GM18502 (cell line): ENCODE measurements at regions not wholly inside any gene's neighbourhood (a gene's known extent, or its start where the extent isn't known, plus 50 kb on each side); places are given as distances from the start of the nearest gene placed in this dataset.
"Not testable (repeated sequence)": the region's sequence is repeated elsewhere in the genome, so short reads cannot be mapped to it uniquely, and the experiment has no call there.

Experiments
- ATAC-seq: cut with Tn5 transposase; IDR thresholded peaks from one replicate; pipeline ENCODE4 v1.9.1; 2021; ENCODE audit warnings: mild to moderate bottlenecking; ENCODE audit not compliant: unreplicated experiment, poor library complexity

DNA sequence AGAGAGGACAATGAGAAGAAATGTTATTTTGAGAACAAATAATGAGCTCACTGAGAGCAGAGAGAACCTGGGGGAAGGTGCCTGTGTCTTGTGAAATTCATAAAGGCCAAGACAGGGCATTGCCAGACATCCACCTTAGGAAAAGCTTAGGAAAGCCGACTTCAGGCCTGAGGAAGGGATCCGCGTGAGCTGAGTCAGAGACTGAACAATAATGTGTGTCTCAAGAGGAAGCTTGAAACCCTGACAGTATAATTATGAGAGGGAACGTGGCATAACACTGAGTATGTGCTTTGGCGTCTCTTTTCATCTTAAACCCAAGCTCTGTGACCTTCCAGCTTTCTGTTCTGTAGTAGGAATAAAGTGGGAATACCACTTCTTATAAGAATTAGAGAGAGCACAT lies 307.2 kb downstream of the ACTR3B start:
- no peak for ATAC-seq

DNA sequence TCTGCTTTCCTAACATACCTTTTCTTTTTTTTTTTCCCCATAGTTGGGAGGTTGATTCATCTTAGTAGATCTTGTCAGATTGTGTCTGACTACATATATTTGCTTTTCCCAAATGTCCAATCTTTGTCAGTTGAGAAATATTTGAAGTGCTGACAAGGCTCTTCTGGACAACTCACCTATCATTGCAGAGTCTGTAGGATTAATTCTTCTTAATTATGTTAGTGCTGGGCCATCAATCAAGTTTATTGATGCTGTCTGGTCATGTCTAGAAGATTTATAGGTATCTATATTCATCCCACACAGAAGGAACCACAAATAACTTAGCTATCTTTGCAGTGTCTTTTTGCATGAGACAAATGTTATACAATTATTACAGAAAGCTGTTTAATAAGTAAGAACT lies 310.6 kb downstream of the ACTR3B start:
- ATAC-seq = no peak

DNA sequence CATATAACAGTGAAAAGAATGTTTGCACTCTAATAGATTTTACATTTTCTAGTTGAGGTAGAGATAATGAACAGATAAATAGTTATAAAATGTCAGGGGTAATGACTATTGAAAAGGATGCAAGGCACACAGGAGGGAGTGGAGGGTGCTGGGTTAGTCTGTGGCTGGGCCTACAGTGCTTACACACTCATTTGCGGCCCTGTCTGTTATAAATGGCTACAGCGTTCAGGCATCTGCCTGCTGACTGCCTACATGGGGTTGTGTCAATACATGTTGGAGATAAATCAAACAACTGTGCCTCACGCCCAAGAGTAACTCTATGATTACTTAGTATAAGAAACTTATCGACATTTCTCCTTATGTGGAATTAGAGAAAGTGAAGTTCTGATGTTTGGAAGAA lies 313.3 kb downstream of the ACTR3B start:
- no peak for ATAC-seq

DNA sequence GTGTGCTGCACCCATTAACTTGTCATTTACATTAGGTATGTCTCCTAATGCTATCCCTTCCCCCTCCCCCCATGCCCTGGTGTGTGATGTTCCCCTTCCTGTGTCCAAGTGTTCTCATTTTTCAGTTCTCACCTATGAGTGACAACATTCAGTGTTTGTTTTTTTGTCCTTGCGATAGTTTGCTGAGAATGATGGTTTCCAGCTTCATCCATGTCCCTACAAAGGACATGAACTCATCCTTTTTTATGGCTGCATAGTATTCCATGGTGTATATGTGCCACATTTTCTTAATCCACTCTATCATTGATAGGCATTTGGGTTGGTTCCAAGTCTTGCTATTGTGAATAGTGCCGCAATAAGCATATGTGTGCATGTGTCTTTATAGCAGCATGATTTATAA lies 316.7 kb downstream of the ACTR3B start:
- not testable (repeated sequence) for ATAC-seq

DNA sequence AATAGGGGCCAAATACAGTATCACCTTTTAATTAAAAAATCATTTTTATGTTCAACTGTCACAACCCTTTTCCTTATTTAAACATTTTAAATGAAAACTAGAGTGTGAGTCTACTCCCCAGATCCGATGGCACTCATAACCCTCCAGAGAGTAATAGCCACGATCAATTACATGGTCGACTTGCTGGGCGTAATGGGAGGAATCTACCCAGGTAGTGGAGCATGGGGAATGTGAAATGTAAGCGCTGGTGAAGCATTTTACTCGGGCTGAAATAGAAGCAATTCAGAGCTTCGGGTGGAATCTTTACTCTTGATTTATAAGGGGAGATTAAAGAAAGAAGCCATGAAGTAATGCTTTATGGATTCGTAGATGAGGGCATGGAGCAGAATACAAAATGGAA lies 321.9 kb downstream of the ACTR3B start:
- no peak for ATAC-seq

DNA sequence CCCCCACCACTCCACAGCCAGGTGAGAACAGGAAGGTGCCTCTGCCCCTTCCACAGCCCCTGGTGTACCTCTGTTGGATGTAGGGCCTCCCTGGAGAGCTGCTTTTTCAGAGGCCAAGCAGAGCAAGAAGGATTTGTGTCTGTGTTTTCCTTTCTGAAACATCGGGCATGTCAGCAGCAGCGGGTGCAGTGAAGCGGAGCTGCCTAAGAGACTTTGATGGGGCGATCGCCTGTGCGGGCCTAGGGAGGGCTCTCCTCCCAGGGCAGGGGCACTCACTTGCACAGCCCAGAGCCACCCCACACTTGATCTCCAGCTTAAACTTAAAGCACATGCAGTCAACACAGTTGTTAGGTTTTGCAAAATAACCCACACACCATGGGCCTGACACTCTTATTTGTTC lies 324.7 kb downstream of the ACTR3B start:
- no peak for ATAC-seq

DNA sequence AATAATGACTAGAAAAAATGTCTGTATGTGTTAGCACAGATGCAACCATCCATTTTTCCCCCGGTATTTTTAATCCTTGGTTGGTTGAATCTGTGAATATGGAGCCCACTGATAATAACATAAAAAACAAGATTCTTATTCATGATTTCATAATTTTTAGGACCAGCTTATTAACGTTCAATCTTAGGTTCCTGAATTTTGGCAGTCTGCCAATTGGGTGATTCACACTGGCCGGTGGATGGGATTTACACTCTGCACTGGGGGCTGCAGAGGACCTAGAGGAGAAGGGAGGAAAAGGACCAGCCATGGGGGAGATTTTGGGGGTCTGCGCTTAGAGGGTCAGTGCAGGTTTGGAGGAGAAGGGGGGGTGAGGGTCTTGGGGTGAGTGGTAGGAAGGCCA lies 327.9 kb downstream of the ACTR3B start:
- ATAC-seq = no peak

DNA sequence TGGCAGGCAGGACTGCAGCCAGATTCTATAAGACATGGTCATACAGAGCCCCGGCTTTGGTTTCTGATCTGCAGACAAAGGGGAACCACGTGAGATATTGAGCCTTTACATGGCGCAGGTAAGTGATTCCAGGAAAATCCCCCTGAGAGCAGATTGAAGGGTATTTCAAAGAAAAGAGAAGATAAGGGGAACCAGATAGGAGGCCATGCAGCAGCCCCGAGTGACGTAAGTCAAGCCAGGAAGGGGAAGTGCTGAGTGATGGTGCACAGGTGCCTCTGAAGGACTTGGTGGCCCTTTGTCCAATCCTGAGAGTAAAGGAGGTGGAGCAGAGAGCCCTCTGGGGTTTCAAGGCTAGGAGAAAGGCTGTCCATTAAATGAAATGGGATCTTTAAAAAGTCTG lies 329.0 kb downstream of the ACTR3B start:
- ATAC-seq = no peak

DNA sequence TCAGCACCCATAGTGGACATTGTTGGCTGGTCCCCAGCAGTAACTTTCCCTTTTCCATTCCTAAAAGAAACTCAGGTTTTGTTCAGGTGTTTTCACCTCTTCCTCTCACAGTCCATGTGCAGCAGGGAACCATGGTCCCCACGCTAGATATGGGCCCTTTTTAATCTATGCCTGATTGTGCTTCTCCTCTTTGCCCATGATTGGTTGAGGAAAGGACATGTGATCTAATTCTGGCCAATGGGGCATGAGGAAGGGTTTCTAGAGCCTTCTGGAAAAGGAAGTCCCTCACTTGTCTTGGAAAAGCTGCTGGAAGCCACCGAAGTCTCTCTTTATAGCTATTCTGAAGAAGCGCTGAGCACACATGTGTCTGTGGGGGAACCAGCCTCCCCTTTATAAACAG lies 330.7 kb downstream of the ACTR3B start:
- no peak for ATAC-seq

DNA sequence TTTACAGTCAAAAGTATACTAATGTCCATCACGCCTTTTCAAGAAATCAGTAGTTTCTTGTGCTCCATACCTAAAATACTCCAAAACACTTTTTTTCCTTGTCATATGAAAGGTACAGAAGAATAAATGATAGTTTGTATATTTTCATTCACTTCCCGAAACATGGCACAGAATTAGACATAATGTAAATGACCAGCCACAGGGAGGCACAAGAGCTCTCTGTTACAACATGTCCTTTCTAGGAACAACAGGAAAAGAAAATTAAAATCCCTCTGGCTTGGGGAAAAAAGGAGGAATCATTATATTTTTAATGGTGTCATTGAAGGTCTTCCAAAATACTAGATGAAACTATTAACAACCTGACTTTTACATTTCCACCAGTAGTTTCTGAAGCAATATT lies 331.2 kb downstream of the ACTR3B start:
- ATAC-seq = no peak

DNA sequence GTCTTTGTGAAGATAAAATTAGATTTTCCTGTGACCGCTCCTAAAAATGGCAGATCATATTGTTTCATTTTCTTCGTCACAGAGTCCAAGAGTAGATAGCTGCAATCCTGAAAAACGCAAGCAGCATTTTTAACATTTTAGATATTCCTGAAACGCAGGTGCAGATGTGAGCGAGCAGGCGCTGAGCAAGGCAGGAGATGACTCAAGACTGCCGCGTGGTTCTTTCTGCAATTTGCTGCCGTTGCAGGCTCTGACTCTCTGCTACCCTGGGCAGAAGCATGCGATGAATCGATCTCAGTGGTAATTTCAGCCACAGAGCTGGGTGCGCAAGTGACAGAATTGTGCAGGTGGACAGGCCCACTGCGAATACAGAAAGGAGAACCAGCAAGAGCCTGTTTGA lies 331.9 kb downstream of the ACTR3B start:
- no peak for ATAC-seq

DNA sequence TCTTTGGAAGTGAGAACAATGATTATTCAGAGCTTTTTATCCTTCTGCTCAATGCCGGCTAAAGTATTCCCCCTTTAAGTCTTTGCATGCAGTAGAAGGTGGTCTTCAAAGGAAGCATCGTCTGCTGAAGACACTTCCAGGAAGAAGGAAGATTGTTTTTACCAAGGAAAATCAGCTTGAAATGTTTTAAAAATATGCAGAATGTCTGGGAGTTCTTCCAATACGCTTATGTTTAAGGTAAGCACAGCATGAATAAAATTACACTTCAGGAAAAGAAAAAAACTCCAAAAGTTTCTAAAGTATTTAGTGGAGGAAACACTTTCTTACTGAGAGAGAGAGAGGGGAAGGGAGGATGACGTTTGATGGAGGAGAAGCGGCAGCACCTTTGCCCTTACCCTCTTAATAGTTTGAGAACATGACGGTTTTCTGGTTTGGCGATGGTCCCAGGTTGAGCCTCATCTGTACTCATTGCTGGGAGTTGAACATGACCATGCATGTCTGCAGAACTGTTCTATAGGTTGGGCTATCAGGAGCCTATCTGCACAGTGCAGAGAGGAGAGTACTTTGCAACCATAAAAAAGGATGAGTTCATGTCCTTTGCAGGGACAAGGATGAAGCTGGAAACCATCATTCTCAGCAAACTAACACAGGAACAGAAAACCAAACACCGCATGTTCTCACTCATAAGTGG lies 338.1 kb downstream of the ACTR3B start:
- ATAC-seq = no peak

DNA sequence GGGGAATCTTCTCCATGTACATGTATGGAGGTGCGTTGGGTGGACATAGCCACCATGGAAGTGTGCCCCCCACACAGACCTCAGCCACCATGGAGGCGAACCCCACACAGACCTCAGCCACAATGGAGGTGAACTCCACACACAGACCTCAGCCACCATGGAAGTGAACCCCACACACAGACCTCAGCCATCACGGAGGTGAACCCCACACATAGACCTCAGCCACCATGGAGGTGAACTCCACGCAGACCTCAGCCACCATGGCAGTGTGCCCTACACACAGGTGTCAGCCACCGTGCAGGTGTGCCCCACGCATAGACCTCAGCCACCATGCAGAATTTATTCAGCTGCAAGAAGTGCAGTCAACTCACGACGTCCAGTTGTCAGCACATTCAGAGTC lies 339.7 kb downstream of the ACTR3B start:
- ATAC-seq = no peak

DNA sequence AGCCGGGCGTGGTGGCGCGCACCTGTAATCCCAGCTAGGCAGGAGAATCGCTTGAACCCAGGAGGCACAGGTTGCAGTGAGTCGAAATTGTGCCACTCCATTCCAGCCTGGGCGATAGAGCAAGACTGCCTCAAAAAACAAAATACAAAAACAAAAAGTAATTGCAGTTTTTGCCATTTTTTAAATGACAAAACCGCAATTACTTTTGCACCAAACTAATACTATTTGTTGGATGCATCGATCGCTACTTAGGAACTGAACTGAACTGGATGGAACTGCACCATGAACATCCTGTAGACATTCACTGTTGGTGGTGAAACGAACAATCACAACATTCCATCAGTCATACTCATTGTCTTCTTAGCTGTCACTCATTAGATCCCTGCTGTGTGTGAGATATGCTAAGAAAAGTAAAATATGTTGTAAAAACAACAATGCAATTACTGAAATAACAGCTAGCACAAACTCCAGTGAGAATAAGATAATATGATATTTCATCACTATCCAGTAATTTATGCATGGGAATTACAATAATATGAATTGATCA lies 341.2 kb downstream of the ACTR3B start:
- ATAC-seq = no peak

DNA sequence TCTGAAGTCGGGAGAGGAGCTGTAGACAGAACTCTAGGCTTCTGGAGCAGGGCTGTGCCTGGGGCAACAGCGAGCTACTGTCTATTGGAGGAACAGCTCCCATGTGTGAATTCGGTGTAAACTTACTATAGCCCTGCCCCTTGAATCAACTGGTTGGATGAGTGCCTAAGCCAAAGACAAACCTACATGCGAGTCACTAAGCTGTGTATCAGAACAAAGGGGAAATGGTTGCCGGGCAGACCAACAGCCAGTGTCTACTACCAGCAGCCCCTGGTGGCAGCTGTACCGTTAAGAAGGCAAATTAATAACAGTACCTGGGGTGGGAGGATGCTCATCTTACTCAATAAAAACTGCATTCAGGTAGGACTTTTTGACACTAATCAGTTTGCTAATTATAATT lies 343.6 kb downstream of the ACTR3B start:
- no peak for ATAC-seq

DNA sequence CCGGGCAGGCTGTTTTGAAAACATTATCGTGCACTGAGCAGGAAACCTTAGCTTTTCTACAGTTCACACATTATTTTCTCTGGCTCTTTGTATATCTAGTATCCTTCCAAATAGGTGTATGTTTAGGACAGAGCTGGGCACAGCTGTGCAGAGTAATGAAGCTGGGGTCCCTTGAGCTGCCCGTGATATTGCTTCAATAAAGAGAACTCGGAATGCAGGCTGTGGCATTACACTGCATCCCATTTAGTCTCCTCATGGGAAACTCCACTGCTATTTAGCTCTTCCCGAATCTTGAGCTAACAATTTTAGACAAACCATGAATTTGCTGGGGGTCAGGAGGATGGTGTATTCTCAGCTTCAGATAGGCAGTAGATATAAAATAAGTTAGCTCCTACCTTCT lies 348.3 kb downstream of the ACTR3B start:
- no peak for ATAC-seq

DNA sequence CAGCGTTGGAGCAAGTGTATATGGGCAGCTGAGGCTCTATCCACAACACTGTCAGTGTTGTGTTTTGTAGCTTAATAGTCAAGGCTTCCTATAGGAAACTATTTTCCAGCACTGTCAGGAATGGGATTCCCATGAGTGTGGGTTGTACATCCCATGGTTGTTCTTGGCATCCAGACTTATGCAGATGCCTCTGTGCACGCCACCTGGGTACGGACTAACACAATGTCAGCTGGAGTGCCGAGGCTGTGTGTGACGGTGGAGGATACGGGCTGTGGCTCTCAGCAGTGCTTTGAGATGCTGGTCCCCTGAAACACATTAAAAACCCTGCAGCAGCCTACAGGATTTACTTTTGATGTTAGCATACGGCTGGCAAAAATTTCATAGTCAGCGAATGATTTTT lies 350.0 kb downstream of the ACTR3B start:
- no peak for ATAC-seq

DNA sequence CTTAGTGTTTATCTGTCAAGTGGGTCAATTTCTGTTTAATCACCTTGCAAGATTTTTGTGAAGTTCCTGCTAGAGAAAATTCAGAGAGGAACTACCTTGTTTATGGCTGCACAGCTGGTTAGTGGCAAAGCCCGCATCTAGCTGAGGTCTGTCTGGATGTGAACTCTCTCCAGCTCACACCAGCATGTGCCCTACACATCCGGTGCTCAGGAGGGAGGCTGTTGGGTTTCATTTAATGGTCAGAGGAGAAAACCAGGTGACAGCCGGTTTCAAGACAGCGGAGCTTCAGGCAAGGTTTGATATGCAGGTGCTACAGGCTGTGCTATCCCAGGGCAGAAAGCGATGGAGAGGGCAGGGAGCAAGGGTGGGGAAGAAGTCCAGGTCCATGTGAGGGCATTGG lies 351.1 kb downstream of the ACTR3B start:
- no peak for ATAC-seq

DNA sequence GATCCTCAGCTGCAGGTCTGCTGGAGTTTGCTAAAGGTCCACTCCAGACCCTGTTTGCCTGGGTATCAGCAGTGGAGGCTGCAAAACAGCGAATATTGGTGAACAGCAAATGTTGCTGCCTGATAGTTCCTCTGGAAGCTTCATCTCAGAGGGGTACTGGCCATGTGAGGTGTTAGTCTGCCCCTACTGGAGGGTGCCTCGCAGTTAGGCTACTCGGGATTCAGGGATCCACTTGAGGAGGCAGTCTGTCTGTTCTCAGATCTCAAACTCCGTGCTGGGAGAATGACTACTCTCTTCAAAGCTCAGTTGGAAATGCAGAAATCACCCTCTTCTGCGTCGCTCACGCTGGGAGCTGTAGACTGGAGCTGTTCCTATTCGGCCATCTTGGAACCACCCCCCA lies 362.7 kb downstream of the ACTR3B start:
- ATAC-seq = not testable (repeated sequence)

DNA sequence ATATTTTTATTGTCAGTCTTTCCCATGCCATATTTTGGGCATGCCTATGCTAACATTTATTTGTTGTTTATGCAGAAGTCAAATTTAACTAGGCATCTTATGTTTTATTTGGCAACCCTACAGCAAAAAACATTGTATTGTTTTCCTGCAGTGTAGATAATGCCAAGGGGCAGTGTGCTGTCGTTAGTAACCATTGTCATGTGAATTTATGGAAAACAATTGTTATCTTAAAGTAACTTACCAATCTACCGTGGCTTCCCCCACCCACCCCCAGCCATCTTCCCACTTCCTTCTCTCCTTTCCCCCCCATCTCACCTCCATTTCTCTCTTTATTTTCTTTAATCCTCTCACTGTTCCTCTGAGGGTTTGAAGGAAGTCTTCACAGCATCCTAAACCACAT lies 370.5 kb downstream of the ACTR3B start:
- ATAC-seq = no peak

DNA sequence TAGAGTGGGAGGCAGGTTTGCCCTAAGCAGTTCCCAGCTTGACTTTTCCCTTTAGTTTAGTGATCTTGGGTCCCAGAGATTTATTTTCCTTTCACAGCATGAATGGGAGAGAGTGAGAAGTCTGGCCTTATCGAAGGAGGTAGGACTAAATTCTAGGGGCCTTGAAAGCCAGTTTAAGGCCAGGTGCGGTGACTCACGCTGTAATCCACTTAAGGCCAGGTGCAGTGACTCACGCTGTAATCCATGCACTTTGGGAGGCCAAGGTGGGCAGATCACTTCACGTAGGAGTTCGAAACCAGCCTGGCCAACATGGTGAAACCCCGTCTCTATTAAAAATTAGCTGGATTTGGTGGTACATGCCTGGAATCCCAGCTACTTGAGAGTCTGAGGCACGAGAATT lies 392.2 kb downstream of the ACTR3B start:
- no peak for ATAC-seq

DNA sequence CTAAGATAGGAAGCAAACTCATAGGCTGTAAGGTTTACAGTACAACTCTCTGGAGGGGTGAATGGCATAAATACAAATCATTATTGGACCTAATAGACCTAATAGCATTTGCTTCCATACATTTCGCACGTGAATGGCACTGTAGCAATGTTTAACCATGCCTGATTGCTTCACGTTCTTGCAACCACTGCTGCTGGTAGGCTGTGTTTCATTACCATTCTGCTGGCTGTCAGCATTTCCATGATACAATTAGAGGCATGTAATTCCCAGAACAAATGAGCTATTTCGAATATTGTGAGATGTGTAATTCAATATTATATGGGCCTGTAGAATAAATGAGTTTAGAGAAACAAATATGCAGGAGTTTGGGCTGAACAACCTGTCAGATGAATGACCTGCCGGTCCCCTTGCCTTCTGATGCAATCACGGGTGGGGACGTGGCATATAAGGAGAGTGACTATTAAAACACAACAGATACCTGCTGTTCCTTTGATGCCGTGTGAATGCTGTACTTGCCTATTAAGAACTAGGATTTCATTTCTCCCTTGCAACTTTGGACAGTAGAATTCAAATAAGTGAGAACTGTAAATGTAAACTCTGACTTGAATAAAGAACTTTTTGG lies 393.4 kb downstream of the ACTR3B start:
- ATAC-seq = no peak
